HG02759 (cell line): ENCODE measurements at regions not wholly inside any gene's neighbourhood (a gene's known extent, or its start where the extent isn't known, plus 50 kb on each side); places are given as distances from the start of the nearest gene placed in this dataset.

Experiments
- ATAC-seq: cut with Tn5 transposase; IDR thresholded peaks from one replicate; pipeline ENCODE4 v1.9.1; 2021; ENCODE audit warnings: mild to moderate bottlenecking, moderate library complexity; ENCODE audit not compliant: unreplicated experiment

DNA sequence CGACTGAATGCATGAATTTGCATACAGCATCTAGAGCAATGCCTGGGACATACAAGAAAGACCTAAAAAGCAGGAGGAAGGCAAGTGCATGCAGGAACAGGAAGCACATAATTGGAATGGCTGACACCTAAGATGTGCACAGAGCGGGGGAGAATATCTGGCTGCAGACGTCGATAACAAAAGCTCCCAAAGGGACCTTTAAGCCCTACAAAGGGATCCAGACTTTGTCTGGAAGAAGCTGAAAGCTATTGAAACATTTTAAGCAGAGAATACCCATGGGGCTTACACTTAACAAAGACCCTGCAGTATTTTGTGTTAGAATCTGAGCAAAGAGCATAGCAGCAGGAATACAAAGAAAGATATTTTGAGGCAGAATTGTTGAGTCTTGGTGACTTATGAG, 107.4 kb upstream of the CLDN10 start:
- no peak for ATAC-seq

- ATAC-seq: no peak
These were observed 104.7 kb upstream of the CLDN10 start for GRCh38 chr13:95447814-95448213.

DNA sequence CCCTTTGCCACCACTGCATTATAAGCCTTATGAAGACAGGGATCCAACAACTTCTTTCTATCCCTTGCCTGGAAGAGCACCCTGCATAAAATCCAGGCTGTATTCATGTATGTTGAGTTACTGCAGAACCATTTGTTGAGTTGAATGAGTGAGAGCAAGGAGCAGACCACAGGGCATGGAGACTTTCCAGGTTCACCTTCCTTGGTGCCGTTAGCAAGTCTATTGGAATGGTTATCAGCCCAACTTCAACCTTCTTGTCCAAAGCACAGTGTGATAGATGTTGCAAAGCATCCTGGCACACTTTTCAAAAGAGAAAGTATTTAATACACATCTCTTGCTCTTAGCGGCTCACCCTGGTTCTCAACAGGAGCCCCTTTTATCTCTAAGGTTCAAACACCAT, 100.9 kb upstream of the CLDN10 start:
- ATAC-seq: no peak

GRCh38 chr13:95452375-95452774, 100.1 kb upstream of the CLDN10 start:
- no peak for ATAC-seq

- no peak for ATAC-seq
These were observed 96.7 kb upstream of the CLDN10 start for GRCh38 chr13:95455782-95456181.

- ATAC-seq: peak; percentile 11
These were observed 95.7 kb upstream of the CLDN10 start for GRCh38 chr13:95456815-95457214.

DNA sequence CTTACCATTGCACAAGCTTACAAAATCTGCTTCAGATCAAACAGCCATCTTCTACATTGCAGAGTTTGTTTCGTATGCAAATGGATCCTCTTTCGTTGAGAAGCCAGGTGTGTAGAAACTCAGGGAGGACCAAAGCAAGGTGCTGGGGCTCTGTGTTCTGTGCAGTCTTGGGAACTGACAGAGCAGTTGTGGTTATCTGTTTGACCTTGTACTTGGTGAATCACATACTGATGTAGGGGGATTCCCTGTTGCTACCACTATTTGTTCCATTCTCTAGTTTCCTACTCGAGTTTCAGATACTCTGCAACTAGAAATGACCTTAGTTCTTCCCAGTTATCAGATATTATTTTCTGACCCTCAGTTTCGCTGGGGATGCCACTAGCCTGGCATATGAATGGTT, 95.2 kb upstream of the CLDN10 start:
- ATAC-seq: peak; percentile 98

DNA sequence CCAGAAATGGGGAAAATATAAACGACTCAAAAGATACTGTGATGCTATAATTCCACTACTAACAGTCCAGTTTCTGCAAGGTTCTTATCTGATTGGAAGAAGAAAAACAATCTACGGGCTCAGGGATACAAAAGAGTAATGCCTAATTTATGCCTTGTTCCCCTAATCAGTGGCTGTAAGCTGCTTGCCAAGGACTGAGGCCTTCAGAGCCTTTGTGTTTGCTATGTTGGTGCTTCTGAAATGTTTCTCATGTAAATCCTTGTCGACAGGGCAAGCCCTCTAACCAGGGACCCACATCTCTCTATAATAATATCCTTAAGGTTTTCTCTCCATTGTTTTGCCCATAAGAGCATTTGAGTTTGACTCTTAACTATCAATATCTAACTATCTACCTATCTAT, 89.7 kb upstream of the CLDN10 start:
- ATAC-seq: no peak

DNA sequence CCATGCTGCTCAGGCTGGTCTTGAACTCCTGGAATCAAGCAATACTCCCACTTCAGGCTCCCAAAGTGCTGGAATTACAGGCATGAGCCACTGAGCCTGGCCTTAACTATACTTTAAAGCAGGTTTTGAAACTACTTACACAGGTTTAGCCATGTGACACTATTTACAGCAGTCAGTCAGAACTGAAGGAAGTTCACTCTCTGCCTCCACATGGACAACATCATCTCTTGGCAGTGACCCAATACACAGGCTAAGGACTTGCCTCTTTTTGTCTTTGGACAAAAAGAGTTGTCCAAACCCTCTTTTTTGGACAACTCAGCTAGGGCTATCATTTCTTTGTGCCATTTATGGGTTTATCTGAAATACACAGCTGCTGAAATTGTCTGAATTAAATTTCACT, 89.0 kb upstream of the CLDN10 start:
- no peak for ATAC-seq

DNA sequence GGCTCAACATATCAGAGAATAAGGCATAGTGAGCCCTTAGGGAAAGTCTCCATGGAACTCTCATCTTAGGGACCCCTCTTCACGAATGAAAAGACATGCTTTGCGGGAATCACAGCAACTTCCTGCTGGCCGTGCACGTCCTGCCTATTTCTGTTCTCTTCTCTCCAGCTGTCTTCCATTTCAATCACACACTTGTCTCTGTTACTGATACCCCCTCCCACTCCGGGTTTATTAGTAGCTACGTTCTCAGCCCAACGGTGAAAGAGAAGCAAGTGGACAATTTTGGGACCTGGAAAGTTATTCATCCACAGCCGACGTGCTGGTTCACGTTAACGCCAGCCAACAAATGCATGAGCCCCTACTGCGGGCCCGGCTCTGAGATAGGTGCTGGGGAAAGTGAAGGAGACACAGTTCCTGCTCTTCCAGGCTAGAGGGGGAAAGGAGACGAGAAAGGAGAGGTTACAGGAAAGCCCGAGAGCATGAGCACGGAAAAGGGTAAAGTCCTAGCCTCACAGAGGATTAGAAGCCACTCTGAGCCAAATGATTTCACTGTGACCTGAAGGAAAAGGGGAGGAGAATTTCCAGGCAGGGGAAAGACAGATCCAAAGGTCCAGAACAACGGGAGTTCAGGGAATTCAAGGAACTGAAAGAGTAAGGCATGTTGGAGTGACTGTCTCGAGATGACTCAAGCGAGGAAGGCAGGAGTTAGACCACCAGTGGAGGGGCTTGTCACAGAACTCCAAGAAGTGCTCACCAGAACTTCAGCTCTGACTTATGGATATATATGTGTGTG, 81.8 kb upstream of the CLDN10 start:
- no peak for ATAC-seq

GRCh38 chr13:95471960-95472359, 80.6 kb upstream of the CLDN10 start:
- no peak for ATAC-seq

- no peak for ATAC-seq
These were observed 77.5 kb upstream of the CLDN10 start for GRCh38 chr13:95474992-95475391.

DNA sequence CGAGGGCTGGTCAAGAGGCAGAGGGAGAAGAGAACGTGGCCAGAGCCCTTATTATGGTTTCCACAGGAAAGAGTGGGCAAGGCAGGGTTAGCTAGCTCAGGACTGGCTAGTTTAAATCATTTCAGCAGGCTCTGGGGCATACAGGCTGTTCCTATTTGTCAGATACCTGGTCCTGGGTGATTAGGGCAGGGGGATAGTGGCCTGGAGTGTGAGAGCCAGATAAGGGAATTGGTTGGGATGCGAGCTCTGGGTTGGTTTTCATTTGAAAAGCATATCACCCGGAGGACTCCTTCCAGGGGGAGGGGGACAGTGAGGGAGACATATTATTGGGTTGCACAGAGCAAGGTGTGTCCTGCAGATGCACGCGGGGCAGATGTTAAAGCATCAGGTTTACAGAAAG, 75.3 kb upstream of the CLDN10 start:
- no peak for ATAC-seq

DNA sequence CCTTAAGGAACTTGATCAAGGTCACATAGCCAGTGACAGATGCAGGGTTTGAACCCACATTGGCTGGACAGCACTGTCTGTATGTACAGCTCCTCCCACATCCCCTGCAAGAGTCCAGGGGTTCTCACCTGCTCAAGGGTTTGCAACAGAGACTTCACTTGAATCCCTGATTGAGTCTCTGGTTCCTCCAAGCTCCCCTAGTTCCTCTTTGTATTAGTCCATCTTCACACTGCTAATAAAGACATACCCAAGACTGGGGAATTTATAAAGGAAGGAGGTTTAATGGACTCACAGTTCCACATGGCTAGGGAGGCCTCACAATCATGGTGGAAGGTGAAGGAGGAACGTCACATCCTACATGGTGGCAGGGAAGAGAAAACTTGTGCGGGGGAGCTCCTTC, 72.8 kb upstream of the CLDN10 start:
- peak; percentile 7 for ATAC-seq

DNA sequence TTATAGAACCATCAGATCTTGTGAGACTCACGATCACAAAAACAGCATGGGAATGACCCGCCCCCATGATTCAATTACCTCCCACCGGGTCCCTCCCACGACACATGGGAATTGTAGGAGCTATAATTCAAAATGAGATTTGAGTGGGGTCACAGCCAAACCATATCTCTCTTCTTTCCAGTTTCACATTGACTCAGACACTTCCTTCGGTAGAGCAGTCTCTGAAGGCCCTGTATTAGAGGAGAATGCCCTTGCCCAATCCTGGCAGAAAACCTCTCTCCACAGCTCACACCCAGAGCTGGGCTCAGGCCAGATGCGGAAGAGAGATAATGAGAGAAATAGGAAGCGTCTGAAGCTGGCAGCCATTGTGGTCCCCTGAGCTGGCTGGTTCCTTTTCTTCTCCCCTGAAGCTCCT, 72.4 kb upstream of the CLDN10 start:
- ATAC-seq: peak; percentile 59

GRCh38 chr13:95480791-95481780, 71.4 kb upstream of the CLDN10 start:
- ATAC-seq: no peak

DNA sequence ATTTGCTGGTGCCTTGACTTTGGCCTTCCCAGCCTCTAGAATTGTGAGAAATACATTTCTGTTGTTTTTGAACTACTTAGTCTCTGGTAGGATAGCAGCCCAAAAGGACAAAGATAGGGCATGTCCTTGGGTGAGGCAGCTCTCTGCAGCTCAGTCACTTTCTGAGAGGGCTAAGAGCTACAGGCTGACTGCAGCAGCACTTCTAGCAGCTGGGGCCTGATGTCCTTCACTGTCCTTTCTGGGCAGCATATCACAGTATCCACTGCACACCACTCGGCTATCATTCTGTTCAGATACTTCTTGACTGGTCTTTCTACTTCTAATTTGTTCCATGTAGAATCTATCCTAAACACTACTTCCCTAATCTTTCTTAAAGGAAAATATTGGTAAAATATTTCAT, 68.5 kb upstream of the CLDN10 start:
- ATAC-seq: no peak

DNA sequence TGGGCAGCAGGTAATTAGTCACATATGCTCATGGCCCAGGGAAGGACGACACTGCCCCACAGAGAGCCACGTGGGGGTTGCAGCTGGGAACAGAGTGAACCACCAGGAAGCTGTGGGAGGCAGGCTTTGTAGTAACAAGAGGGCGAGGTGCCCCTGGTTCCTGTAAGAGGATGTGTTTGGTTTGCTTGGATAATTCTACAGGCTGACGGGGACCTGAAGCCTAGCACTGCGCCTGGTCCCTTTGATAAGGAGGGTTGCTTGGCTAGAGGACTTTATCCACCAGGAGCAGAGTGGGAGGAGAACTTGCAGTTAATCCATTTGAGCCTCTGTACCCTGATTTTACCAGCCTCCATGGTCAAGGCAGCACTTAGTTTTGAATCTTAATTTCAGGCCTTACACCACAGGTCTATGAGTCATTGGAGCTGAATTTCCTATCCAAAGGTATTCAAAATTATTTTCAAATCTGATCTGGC, 67.4 kb upstream of the CLDN10 start:
- no peak for ATAC-seq

DNA sequence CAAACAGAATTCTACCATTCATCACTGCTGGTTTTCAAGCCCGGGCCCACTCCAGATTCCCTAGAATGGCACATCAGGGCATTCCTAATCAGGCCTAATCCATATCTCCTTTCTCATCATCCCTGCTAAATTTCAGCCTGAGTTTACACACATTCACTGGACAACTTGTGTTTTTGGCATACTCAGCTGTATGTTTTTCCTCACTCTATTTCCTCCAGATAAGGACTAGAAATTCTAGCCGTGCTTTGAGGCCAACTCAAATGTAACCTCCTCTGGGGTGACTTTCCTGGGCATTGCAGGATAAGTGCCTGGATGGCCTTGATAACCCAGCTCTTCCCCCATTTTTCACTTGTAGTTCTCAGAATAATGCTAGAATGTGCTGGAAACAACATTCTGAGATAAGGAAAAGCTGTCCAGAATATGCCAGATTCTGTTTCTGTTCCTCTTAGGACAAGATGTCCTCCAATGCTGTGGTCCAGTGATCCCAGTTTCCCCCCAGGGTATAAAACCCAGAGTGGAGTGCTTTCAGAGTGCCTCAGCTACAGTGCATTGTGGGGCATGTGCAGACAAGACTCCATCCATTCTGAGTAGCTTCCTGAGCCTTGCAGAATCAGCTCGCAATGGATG, 66.9 kb upstream of the CLDN10 start:
- ATAC-seq: no peak

DNA sequence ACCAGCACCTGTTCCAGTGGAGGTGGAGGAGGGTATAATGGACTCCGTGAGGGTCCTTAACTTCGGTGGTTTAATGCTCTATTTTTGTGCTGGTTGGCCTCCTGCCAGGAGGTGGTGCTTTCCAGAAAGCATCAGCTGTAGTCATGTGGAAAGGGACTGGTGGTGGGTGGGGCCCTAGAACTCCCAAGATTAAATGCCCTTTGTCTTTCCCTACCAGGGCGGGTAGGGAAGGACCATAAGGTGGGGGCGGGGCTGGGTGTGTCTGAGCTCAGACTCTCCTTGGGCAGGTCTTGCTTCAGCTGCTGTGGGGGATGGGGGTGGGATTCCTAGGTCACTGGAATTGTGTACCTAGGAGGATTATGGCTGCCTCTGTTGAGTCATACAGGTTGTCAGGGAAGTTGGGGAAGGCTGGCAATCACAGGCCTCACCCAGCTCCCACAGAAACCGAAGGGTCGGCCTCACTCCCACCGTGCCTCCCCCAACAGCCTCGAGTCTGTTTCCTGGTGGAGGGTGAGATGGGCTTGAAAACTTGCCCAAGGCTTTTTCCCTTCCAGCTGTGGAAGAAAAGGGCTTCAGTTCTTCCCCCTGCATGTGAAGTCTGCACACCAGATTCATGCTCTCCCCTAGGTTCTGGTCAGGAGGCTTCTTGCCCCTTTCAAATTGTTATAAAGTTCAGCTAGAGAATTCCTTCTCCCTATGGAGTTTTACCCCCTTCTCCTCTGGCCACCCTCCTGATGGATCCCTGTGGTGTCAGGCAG, 60.3 kb upstream of the CLDN10 start:
- no peak for ATAC-seq
